Nephron (organoid): ENCODE measurements at regions not wholly inside any gene's neighbourhood (a gene's known extent, or its start where the extent isn't known, plus 50 kb on each side); places are given as distances from the start of the nearest gene placed in this dataset.

Source experiments
- H3K27ac Mint-ChIP-seq, 3 experiments: 2 replicates each; pipeline ENCODE4 v1.8.0; 2020; ENCODE audit warnings: mixed read lengths in 3 of 3, mild to moderate bottlenecking in 2 of 3, moderate library complexity in 1 of 3
- H3K27me3 Mint-ChIP-seq: 2 replicates; pipeline ENCODE4 v1.8.0; 2021; ENCODE audit warnings: low read depth, mild to moderate bottlenecking, moderate library complexity, mixed read lengths
- H3K36me3 Mint-ChIP-seq: 2 replicates; pipeline ENCODE4 v1.8.0; 2020; ENCODE audit warnings: low read depth, mixed read lengths
- H3K4me1 Mint-ChIP-seq: 2 replicates; pipeline ENCODE4 v1.8.0; 2020; ENCODE audit warnings: mixed read lengths
- H3K4me3 Mint-ChIP-seq, 3 experiments: 2 replicates each; pipeline ENCODE4 v1.8.0; 2020; ENCODE audit warnings: mild to moderate bottlenecking in 3 of 3, mixed read lengths in 3 of 3, moderate library complexity in 2 of 3
- H3K9me3 Mint-ChIP-seq: 2 replicates; pipeline ENCODE4 v1.8.0; 2020; ENCODE audit warnings: mixed read lengths
- CTCF ChIP-seq, 3 experiments: fragments of 200-600 bp; sonication (generic); IDR thresholded peaks; one replicate each; pipeline ENCODE4 v1.5.0; 2021; ENCODE audit warnings: antibody characterized with exemption in 3 of 3; ENCODE audit not compliant: unreplicated experiment in 3 of 3

- Mint-ChIP-seq H3K9me3 (peaks cover 51% of the 10 kb centered on the region), H3K4me3 (no peak overlapping the region), H3K4me1 (no peaks in the 10 kb centered on the region), H3K27me3 (no peaks in the 10 kb centered on the region), H3K36me3 (peaks cover 55% of the 10 kb centered on the region), H3K27ac (no peak overlapping the region)
- no peak for TF ChIP-seq CTCF (IDR thresholded peaks at IDR 0.05; ENCODE audit: unreplicated experiment in 3 of 3)
Observed at GRCh38 chrX:63488546-63489373, 137.6 kb upstream of the SPIN4 start.

- Mint-ChIP-seq H3K9me3 (peaks cover 62% of the 10 kb centered on the region), H3K4me3 (no peak overlapping the region), H3K36me3 (peaks cover 66% of the 10 kb centered on the region), H3K27ac (no peak overlapping the region), H3K4me1 (no peaks in the 10 kb centered on the region), H3K27me3 (no peaks in the 10 kb centered on the region)
- TF ChIP-seq CTCF (IDR thresholded peaks at IDR 0.05; ENCODE audit: unreplicated experiment in 3 of 3) = no peak
Observed at GRCh38 chrX:63475200-63475599, 124.1 kb upstream of the SPIN4 start.

- Mint-ChIP-seq H3K27ac (no peak overlapping the region), H3K36me3 (peaks cover 51% of the 10 kb centered on the region), H3K9me3 (peaks cover 47% of the 10 kb centered on the region), H3K27me3 (no peaks in the 10 kb centered on the region), H3K4me3 (no peak overlapping the region), H3K4me1 (no peaks in the 10 kb centered on the region)
- TF ChIP-seq CTCF (IDR thresholded peaks at IDR 0.05; ENCODE audit: unreplicated experiment in 3 of 3) = no peak
Observed at GRCh38 chrX:63471004-63471403, 119.9 kb upstream of the SPIN4 start.

GRCh38 chrX:63470506-63470905 lies 119.4 kb upstream of the SPIN4 start:
- Mint-ChIP-seq H3K4me3 (no peak overlapping the region), H3K27me3 (no peaks in the 10 kb centered on the region), H3K27ac (no peak overlapping the region), H3K36me3 (peaks cover 51% of the 10 kb centered on the region), H3K4me1 (no peaks in the 10 kb centered on the region), H3K9me3 (peaks cover 47% of the 10 kb centered on the region)
- TF ChIP-seq CTCF (IDR thresholded peaks at IDR 0.05; ENCODE audit: unreplicated experiment in 3 of 3) = no peak

- H3K27me3 Mint-ChIP-seq = no peaks in the 10 kb centered on the region
- no peak overlapping the region for H3K27ac Mint-ChIP-seq
- H3K36me3 Mint-ChIP-seq = peaks cover 43% of the 10 kb centered on the region
- no peaks in the 10 kb centered on the region for H3K4me1 Mint-ChIP-seq
- H3K4me3 Mint-ChIP-seq = no peak overlapping the region
- TF ChIP-seq CTCF (IDR thresholded peaks at IDR 0.05; ENCODE audit: unreplicated experiment in 3 of 3) = no peak
- H3K9me3 Mint-ChIP-seq = peaks cover 47% of the 10 kb centered on the region
Observed at GRCh38 chrX:63466690-63467089, 115.6 kb upstream of the SPIN4 start.

GRCh38 chrX:63458981-63459380 lies 107.8 kb upstream of the SPIN4 start:
- Mint-ChIP-seq H3K36me3 (peaks cover 22% of the 10 kb centered on the region), H3K27ac (no peak overlapping the region), H3K4me3 (no peak overlapping the region), H3K9me3 (peaks cover 44% of the 10 kb centered on the region), H3K4me1 (no peaks in the 10 kb centered on the region), H3K27me3 (no peaks in the 10 kb centered on the region)
- no peak for TF ChIP-seq CTCF (IDR thresholded peaks at IDR 0.05; ENCODE audit: unreplicated experiment in 3 of 3)
